ENCODE measurements at regions not wholly inside any gene's neighbourhood (a gene's known extent, or its start where the extent isn't known, plus 50 kb on each side); places are given as distances from the start of the nearest gene placed in this dataset.

DNA sequence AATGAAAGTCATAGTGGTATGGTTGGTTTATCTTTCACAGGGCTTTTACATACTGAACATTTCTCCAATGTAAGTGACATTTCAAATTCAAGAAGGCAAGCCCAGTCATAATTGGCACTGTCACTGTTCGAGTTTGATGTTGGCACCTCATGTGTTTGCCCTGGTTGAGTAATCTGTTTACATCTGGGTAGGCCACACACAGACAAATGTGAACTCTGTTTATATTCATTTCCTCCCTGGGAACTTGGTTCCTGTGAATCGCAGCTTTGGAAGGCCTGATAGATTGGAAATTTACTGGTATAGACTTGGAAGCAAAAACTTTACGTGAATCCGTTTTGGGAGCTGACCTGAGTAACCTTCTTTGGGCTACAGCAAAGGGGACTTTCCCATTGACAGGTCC lies 395.2 kb upstream of the AZI2 start:
- H3K9me3 ChIP-seq (ENCODE audit: control insufficient read depth in 1 of 2, insufficient read depth in 1 of 2, low read length in 2 of 2) = no peaks in the 10 kb centered on the region
- POLR2A ChIA-PET = no interaction called here
- intact Hi-C loops (cut with DNase I, micrococcal nuclease) = no loop called here
- TF ChIP-seq, protein P1, sequence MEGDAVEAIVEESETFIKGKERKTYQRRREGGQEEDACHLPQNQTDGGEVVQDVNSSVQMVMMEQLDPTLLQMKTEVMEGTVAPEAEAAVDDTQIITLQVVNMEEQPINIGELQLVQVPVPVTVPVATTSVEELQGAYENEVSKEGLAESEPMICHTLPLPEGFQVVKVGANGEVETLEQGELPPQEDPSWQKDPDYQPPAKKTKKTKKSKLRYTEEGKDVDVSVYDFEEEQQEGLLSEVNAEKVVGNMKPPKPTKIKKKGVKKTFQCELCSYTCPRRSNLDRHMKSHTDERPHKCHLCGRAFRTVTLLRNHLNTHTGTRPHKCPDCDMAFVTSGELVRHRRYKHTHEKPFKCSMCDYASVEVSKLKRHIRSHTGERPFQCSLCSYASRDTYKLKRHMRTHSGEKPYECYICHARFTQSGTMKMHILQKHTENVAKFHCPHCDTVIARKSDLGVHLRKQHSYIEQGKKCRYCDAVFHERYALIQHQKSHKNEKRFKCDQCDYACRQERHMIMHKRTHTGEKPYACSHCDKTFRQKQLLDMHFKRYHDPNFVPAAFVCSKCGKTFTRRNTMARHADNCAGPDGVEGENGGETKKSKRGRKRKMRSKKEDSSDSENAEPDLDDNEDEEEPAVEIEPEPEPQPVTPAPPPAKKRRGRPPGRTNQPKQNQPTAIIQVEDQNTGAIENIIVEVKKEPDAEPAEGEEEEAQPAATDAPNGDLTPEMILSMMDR (IDR thresholded peaks at IDR 0.05) = no peak
- no peaks in the 10 kb centered on the region for H3K27me3 ChIP-seq (ENCODE audit: control insufficient read depth in 1 of 2, insufficient read depth in 2 of 2, low read length in 2 of 2)
- no peak overlapping the region for H3K27ac Mint-ChIP-seq
- no peak overlapping the region for H3K4me3 ChIP-seq (ENCODE audit: low read length)
- ATAC-seq (ENCODE audit: poor library complexity) (no peak), DNase-seq (no peak)
- no peaks in the 10 kb centered on the region for H3K4me1 ChIP-seq (ENCODE audit: insufficient read depth, low read length)
- H3K9me3 Mint-ChIP-seq = peaks cover 4% of the 10 kb centered on the region
- H3K27me3 Mint-ChIP-seq = no peaks in the 10 kb centered on the region
- H3K36me3 Mint-ChIP-seq (ENCODE audit: low read depth) = no peaks in the 10 kb centered on the region
- H3K27ac ChIP-seq (ENCODE audit: low read depth in 1 of 2, low read length in 2 of 2) = no peak overlapping the region
- no peaks in the 10 kb centered on the region for H3K36me3 ChIP-seq (ENCODE audit: insufficient read depth, low read length)
- CTCF ChIA-PET = interaction anchor here (1.7 kb wide), 1 partner anchor 9 kb away, joined by 5 read pairs; no protein-coding TSS in a partner anchor
- no peak overlapping the region for H3K4me3 Mint-ChIP-seq
- H3K4me1 Mint-ChIP-seq (ENCODE audit: low read depth) = no peaks in the 10 kb centered on the region

- Histone ChIP-seq H3K4me1 (ENCODE audit: insufficient read depth, low read length) (no peaks in the 10 kb centered on the region), H3K27ac (ENCODE audit: low read depth in 1 of 2, low read length in 2 of 2) (no peak overlapping the region), H3K36me3 (ENCODE audit: insufficient read depth, low read length) (no peaks in the 10 kb centered on the region), H3K27me3 (ENCODE audit: control insufficient read depth in 1 of 2, insufficient read depth in 2 of 2, low read length in 2 of 2) (no peaks in the 10 kb centered on the region), H3K9me3 (ENCODE audit: control insufficient read depth in 1 of 2, insufficient read depth in 1 of 2, low read length in 2 of 2) (no peaks in the 10 kb centered on the region), H3K4me3 (ENCODE audit: low read length) (no peak overlapping the region)
- Mint-ChIP-seq H3K4me1 (ENCODE audit: low read depth) (no peaks in the 10 kb centered on the region), H3K4me3 (no peak overlapping the region), H3K27ac (no peak overlapping the region), H3K9me3 (peaks cover 12% of the 10 kb centered on the region), H3K36me3 (ENCODE audit: low read depth) (no peaks in the 10 kb centered on the region), H3K27me3 (no peaks in the 10 kb centered on the region)
- DNase-seq (no peak), ATAC-seq (ENCODE audit: poor library complexity) (no peak)
- POLR2A ChIA-PET = no interaction called here
- TF ChIP-seq, protein P1 (IDR thresholded peaks at IDR 0.05) = no peak
- CTCF ChIA-PET = no interaction called here
- intact Hi-C loops (cut with DNase I, micrococcal nuclease) = no loop called here
Observed at GRCh38 chr3:28745436-28745835, 396.8 kb upstream of the AZI2 start.

DNA sequence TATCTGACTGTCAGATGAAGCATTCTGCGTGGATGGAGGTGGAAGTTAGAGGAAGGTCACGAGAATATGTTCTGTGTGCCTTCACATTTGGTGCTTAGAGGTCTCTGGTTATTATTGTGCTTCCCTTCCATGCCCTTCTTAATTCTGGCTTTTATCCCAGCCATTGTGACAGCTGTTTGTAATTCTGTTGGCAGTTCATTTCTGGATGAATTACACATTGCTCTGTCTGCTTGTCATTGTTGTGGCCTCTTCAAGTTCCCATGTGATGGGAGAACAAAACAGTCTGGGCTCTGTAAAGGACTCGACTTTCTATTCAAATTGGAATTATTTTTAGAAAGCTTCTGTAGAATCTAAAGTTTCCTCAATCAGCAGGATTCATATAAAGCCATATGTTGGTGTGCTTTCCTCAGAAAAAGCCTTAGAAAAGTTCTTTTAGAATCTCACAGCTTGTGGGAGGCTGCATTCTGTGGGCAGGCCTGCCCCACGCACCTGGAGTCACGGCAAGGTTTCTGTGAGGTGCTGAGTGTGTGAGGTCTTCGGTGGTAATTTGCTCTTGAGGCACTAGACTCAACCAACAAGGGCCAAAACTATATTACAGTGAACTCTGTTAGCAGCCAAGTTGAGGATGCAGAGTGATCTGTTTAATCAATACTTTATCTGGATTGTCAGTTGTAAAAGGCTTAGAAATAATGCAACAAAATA lies 397.4 kb upstream of the AZI2 start:
- no peaks in the 10 kb centered on the region for H3K36me3 ChIP-seq (ENCODE audit: insufficient read depth, low read length)
- Mint-ChIP-seq H3K36me3 (ENCODE audit: low read depth) (no peaks in the 10 kb centered on the region), H3K27ac (no peak overlapping the region), H3K9me3 (peaks cover 17% of the 10 kb centered on the region), H3K4me3 (no peak overlapping the region), H3K27me3 (no peaks in the 10 kb centered on the region), H3K4me1 (ENCODE audit: low read depth) (no peaks in the 10 kb centered on the region)
- no peak overlapping the region for H3K27ac ChIP-seq (ENCODE audit: low read depth in 1 of 2, low read length in 2 of 2)
- no peaks in the 10 kb centered on the region for H3K4me1 ChIP-seq (ENCODE audit: insufficient read depth, low read length)
- ChIA-PET CTCF (no interaction called here), POLR2A (no interaction called here)
- TF ChIP-seq, protein P1 (IDR thresholded peaks at IDR 0.05) = no peak
- ATAC-seq (ENCODE audit: poor library complexity) = no peak
- intact Hi-C loops (cut with DNase I, micrococcal nuclease) = no loop called here
- H3K27me3 ChIP-seq (ENCODE audit: control insufficient read depth in 1 of 2, insufficient read depth in 2 of 2, low read length in 2 of 2) = no peaks in the 10 kb centered on the region
- DNase-seq = no peak
- H3K4me3 ChIP-seq (ENCODE audit: low read length) = no peak overlapping the region
- no peaks in the 10 kb centered on the region for H3K9me3 ChIP-seq (ENCODE audit: control insufficient read depth in 1 of 2, insufficient read depth in 1 of 2, low read length in 2 of 2)
